ENCODE measurements at regions not wholly inside any gene's neighbourhood (a gene's known extent, or its start where the extent isn't known, plus 50 kb on each side); places are given as distances from the start of the nearest gene placed in this dataset.
A peak's percentile ranks its signal among the peaks of the same experiment; 100 is the strongest.

GRCh38 chr5:124644138-124644537 lies 102.3 kb downstream of the ZNF608 start:
- H3K4me3 ChIP-seq (ENCODE audit: extremely low read depth, insufficient read depth, low read length, poor library complexity, severe bottlenecking), result no peak overlapping the region
- no peaks in the 10 kb centered on the region for H3K9me3 ChIP-seq (ENCODE audit: control insufficient read depth, low read length)
- H3K27ac ChIP-seq (ENCODE audit: low read depth, low read length, severe bottlenecking), result peak overlapping the region; percentile 23
- peaks cover 73% of the 10 kb centered on the region for H3K36me3 ChIP-seq (ENCODE audit: control insufficient read depth, insufficient read depth, low read length)
- peaks cover 34% of the 10 kb centered on the region for H3K4me1 ChIP-seq (ENCODE audit: control insufficient read depth, insufficient read depth, low read length, poor library complexity, severe bottlenecking)
- WGBS, 2 experiments (ENCODE audit: insufficient coverage in 2 of 2), result 78 to 88% methylated on average over 6 to 8 of the region's 9 CpGs

- Histone ChIP-seq H3K4me1 (ENCODE audit: control insufficient read depth, insufficient read depth, low read length, poor library complexity, severe bottlenecking) (peaks cover 29% of the 10 kb centered on the region), H3K27ac (ENCODE audit: low read depth, low read length, severe bottlenecking) (peak overlapping the region; percentile 58), H3K4me3 (ENCODE audit: extremely low read depth, insufficient read depth, low read length, poor library complexity, severe bottlenecking) (no peak overlapping the region), H3K36me3 (ENCODE audit: control insufficient read depth, insufficient read depth, low read length) (peaks cover 66% of the 10 kb centered on the region), H3K9me3 (ENCODE audit: control insufficient read depth, low read length) (no peaks in the 10 kb centered on the region)
- 87 to 95% methylated on average over 4 to 5 of the region's 7 CpGs for WGBS, 2 experiments (ENCODE audit: insufficient coverage in 2 of 2)
These were observed 103.1 kb downstream of the ZNF608 start for GRCh38 chr5:124643336-124643735.

GRCh38 chr5:124642151-124642550 lies 104.3 kb downstream of the ZNF608 start:
- Histone ChIP-seq H3K36me3 (ENCODE audit: control insufficient read depth, insufficient read depth, low read length) (peaks cover 65% of the 10 kb centered on the region), H3K4me1 (ENCODE audit: control insufficient read depth, insufficient read depth, low read length, poor library complexity, severe bottlenecking) (peaks cover 29% of the 10 kb centered on the region)

GRCh38 chr5:124641154-124641792 lies 105.2 kb downstream of the ZNF608 start:
- H3K36me3 ChIP-seq (ENCODE audit: control insufficient read depth, insufficient read depth, low read length), result peaks cover 59% of the 10 kb centered on the region
- peaks cover 29% of the 10 kb centered on the region for H3K4me1 ChIP-seq (ENCODE audit: control insufficient read depth, insufficient read depth, low read length, poor library complexity, severe bottlenecking)
- no peak overlapping the region for H3K27ac ChIP-seq (ENCODE audit: low read depth, low read length, severe bottlenecking)
- no peak overlapping the region for H3K4me3 ChIP-seq (ENCODE audit: extremely low read depth, insufficient read depth, low read length, poor library complexity, severe bottlenecking)
- 90 to 100% methylated on average over 3 to 8 of the region's 11 CpGs for WGBS, 2 experiments (ENCODE audit: insufficient coverage in 2 of 2)
- no peaks in the 10 kb centered on the region for H3K9me3 ChIP-seq (ENCODE audit: control insufficient read depth, low read length)

More at GRCh38 chr5:124642151-124642550, 104.3 kb downstream of the ZNF608 start:
- no CpG with 5 or more reads among the region's 2 CpGs for WGBS, 2 experiments (ENCODE audit: insufficient coverage in 2 of 2)
- no peak overlapping the region for H3K4me3 ChIP-seq (ENCODE audit: extremely low read depth, insufficient read depth, low read length, poor library complexity, severe bottlenecking)
- no peak overlapping the region for H3K27ac ChIP-seq (ENCODE audit: low read depth, low read length, severe bottlenecking)
- no peaks in the 10 kb centered on the region for H3K9me3 ChIP-seq (ENCODE audit: control insufficient read depth, low read length)

GRCh38 chr5:124639095-124639665 lies 107.3 kb downstream of the ZNF608 start:
- H3K9me3 ChIP-seq (ENCODE audit: control insufficient read depth, low read length), result no peaks in the 10 kb centered on the region
- H3K4me1 ChIP-seq (ENCODE audit: control insufficient read depth, insufficient read depth, low read length, poor library complexity, severe bottlenecking), result peaks cover 35% of the 10 kb centered on the region
- H3K36me3 ChIP-seq (ENCODE audit: control insufficient read depth, insufficient read depth, low read length), result peaks cover 53% of the 10 kb centered on the region
- no peak overlapping the region for H3K4me3 ChIP-seq (ENCODE audit: extremely low read depth, insufficient read depth, low read length, poor library complexity, severe bottlenecking)
- peak overlapping the region; percentile 43 for H3K27ac ChIP-seq (ENCODE audit: low read depth, low read length, severe bottlenecking)
- WGBS, 2 experiments (ENCODE audit: insufficient coverage in 2 of 2), result 13 to 32% methylated on average over 2 to 4 of the region's 4 CpGs

- H3K27ac ChIP-seq (ENCODE audit: low read depth, low read length, severe bottlenecking), result no peak overlapping the region
- peaks cover 42% of the 10 kb centered on the region for H3K36me3 ChIP-seq (ENCODE audit: control insufficient read depth, insufficient read depth, low read length)
- no peaks in the 10 kb centered on the region for H3K9me3 ChIP-seq (ENCODE audit: control insufficient read depth, low read length)
- peaks cover 41% of the 10 kb centered on the region for H3K4me1 ChIP-seq (ENCODE audit: control insufficient read depth, insufficient read depth, low read length, poor library complexity, severe bottlenecking)
- WGBS, 2 experiments (ENCODE audit: insufficient coverage in 2 of 2), result 88 to 100% methylated on average over 1 of the region's 3 CpGs
- no peak overlapping the region for H3K4me3 ChIP-seq (ENCODE audit: extremely low read depth, insufficient read depth, low read length, poor library complexity, severe bottlenecking)
These were observed 109.4 kb downstream of the ZNF608 start for GRCh38 chr5:124637011-124637410.

GRCh38 chr5:124634741-124635323 lies 111.6 kb downstream of the ZNF608 start:
- Histone ChIP-seq H3K9me3 (ENCODE audit: control insufficient read depth, low read length) (no peaks in the 10 kb centered on the region), H3K27ac (ENCODE audit: low read depth, low read length, severe bottlenecking) (peak overlapping the region; percentile 78), H3K4me1 (ENCODE audit: control insufficient read depth, insufficient read depth, low read length, poor library complexity, severe bottlenecking) (peaks cover 58% of the 10 kb centered on the region), H3K4me3 (ENCODE audit: extremely low read depth, insufficient read depth, low read length, poor library complexity, severe bottlenecking) (no peak overlapping the region), H3K36me3 (ENCODE audit: control insufficient read depth, insufficient read depth, low read length) (peaks cover 25% of the 10 kb centered on the region)
- 100% methylated on average over 1 of the region's 3 CpGs; no CpG with 5 or more reads in 1 of the 2 experiments for WGBS, 2 experiments (ENCODE audit: insufficient coverage in 2 of 2)

- H3K27ac ChIP-seq (ENCODE audit: low read depth, low read length, severe bottlenecking), result peak overlapping the region; percentile 78
- no peak overlapping the region for H3K4me3 ChIP-seq (ENCODE audit: extremely low read depth, insufficient read depth, low read length, poor library complexity, severe bottlenecking)
- peaks cover 60% of the 10 kb centered on the region for H3K4me1 ChIP-seq (ENCODE audit: control insufficient read depth, insufficient read depth, low read length, poor library complexity, severe bottlenecking)
- WGBS, 2 experiments (ENCODE audit: insufficient coverage in 2 of 2), result 17 to 75% methylated on average over 1 of the region's 1 CpG
- H3K9me3 ChIP-seq (ENCODE audit: control insufficient read depth, low read length), result no peaks in the 10 kb centered on the region
- H3K36me3 ChIP-seq (ENCODE audit: control insufficient read depth, insufficient read depth, low read length), result peaks cover 25% of the 10 kb centered on the region
These were observed 112.2 kb downstream of the ZNF608 start for GRCh38 chr5:124634228-124634739.

- 97 to 100% methylated on average over 5 of the region's 5 CpGs for WGBS, 2 experiments (ENCODE audit: insufficient coverage in 2 of 2)
- peaks cover 67% of the 10 kb centered on the region for H3K4me1 ChIP-seq (ENCODE audit: control insufficient read depth, insufficient read depth, low read length, poor library complexity, severe bottlenecking)
- H3K27ac ChIP-seq (ENCODE audit: low read depth, low read length, severe bottlenecking), result no peak overlapping the region
These were observed 113.2 kb downstream of the ZNF608 start for GRCh38 chr5:124633209-124633608.

GRCh38 chr5:124631874-124632550 lies 114.4 kb downstream of the ZNF608 start:
- Histone ChIP-seq H3K27ac (ENCODE audit: low read depth, low read length, severe bottlenecking) (peak overlapping the region; percentile 42), H3K4me3 (ENCODE audit: extremely low read depth, insufficient read depth, low read length, poor library complexity, severe bottlenecking) (no peak overlapping the region), H3K36me3 (ENCODE audit: control insufficient read depth, insufficient read depth, low read length) (peaks cover 14% of the 10 kb centered on the region), H3K9me3 (ENCODE audit: control insufficient read depth, low read length) (no peaks in the 10 kb centered on the region), H3K4me1 (ENCODE audit: control insufficient read depth, insufficient read depth, low read length, poor library complexity, severe bottlenecking) (peaks cover 70% of the 10 kb centered on the region)
- WGBS, 2 experiments (ENCODE audit: insufficient coverage in 2 of 2), result 67 to 86% methylated on average over 1 of the region's 3 CpGs

More at GRCh38 chr5:124633209-124633608, 113.2 kb downstream of the ZNF608 start:
- no peak overlapping the region for H3K4me3 ChIP-seq (ENCODE audit: extremely low read depth, insufficient read depth, low read length, poor library complexity, severe bottlenecking)
- H3K36me3 ChIP-seq (ENCODE audit: control insufficient read depth, insufficient read depth, low read length), result peaks cover 23% of the 10 kb centered on the region
- no peaks in the 10 kb centered on the region for H3K9me3 ChIP-seq (ENCODE audit: control insufficient read depth, low read length)
